ENCODE measurements at regions not wholly inside any gene's neighbourhood (a gene's known extent, or its start where the extent isn't known, plus 50 kb on each side); places are given as distances from the start of the nearest gene placed in this dataset.

GRCh38 chr15:96276438-96277210 is 53.9 kb upstream of the NR2F2 start:
- no peak for TF ChIP-seq EZH2phosphoT487 (IDR thresholded peaks at IDR 0.05; ENCODE audit: borderline replicate concordance, low read length)
- no peak for TF ChIP-seq CTCF (IDR thresholded peaks at IDR 0.05; ENCODE audit: low read depth, low read length, poor library complexity, severe bottlenecking)

Measured in DOHH2 (cell line).